ENCODE measurements at regions not wholly inside any gene's neighbourhood (a gene's known extent, or its start where the extent isn't known, plus 50 kb on each side); places are given as distances from the start of the nearest gene placed in this dataset.

DNA sequence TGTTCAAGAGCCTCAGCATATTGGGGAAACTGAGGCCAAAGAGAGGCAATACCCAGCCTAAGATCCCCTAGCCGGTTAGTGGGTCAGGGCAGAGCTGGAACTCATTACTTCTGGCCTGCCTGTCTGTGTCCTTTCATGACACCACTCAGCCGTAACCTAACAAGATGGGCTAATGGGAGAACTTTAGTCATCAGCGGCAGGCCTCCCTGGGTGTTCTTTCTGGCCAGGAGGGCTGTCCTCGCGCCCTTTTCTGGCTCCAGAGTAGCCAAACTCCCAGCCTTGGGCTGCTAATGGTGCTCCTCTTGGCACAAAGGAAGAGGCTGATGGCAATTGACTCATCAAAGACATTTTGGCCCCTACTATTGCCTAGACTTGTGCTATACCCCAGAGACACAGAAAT lies 76.6 kb downstream of the NCR2 start:
- H3K4me3 ChIP-seq (ENCODE audit: low read depth, low read length), result no peak overlapping the region
- TF ChIP-seq, protein P1, sequence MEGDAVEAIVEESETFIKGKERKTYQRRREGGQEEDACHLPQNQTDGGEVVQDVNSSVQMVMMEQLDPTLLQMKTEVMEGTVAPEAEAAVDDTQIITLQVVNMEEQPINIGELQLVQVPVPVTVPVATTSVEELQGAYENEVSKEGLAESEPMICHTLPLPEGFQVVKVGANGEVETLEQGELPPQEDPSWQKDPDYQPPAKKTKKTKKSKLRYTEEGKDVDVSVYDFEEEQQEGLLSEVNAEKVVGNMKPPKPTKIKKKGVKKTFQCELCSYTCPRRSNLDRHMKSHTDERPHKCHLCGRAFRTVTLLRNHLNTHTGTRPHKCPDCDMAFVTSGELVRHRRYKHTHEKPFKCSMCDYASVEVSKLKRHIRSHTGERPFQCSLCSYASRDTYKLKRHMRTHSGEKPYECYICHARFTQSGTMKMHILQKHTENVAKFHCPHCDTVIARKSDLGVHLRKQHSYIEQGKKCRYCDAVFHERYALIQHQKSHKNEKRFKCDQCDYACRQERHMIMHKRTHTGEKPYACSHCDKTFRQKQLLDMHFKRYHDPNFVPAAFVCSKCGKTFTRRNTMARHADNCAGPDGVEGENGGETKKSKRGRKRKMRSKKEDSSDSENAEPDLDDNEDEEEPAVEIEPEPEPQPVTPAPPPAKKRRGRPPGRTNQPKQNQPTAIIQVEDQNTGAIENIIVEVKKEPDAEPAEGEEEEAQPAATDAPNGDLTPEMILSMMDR (conservative IDR thresholded peaks at IDR 0.05; ENCODE audit: low read depth, low read length), result no peak
- no peak for DNase-seq (ENCODE audit: low read depth)

DNA sequence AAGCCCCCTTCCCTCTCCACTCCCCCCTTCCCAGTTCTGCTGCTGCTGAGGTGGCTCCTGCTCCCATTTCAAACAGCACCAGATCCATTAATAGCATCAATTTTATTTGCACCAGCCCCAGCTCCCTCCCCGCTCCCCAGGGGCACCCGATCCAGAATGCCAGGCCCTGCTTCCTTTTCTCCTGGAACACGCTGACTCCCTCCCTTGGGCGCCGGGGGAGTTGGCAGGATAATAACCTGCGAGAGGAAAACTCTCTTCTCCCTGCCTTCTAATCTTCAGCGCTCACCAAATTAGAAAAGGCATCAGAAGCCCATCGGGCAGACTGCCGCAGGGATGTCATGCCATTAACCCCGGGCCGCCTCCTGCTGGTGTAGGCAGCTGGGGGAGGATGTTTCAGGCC lies 77.8 kb downstream of the NCR2 start:
- no peak overlapping the region for H3K4me3 ChIP-seq (ENCODE audit: low read depth, low read length)
- no peak for DNase-seq (ENCODE audit: low read depth)
- TF ChIP-seq, protein P1 (conservative IDR thresholded peaks at IDR 0.05; ENCODE audit: low read depth, low read length), result no peak

DNA sequence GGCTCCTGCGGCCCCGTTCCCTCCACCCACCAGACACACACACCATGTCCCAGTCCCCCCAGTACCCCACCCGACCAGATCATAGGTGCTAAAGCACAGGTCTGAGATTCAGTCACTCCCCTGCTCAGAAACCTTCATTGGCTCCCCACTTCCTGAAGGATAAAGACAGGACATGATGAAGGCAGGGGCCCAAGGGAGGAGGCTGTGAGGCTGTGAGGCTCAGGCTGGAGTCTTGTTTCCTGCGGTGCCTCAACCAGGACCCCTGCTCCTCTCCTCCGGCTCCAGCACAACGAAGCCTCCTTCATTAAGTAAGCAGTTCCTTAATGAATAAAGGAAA lies 81.1 kb downstream of the NCR2 start:
- no peak overlapping the region for H3K4me3 ChIP-seq (ENCODE audit: low read depth, low read length)
- TF ChIP-seq, protein P1 (conservative IDR thresholded peaks at IDR 0.05; ENCODE audit: low read depth, low read length), result no peak
- DNase-seq (ENCODE audit: low read depth), result no peak

DNA sequence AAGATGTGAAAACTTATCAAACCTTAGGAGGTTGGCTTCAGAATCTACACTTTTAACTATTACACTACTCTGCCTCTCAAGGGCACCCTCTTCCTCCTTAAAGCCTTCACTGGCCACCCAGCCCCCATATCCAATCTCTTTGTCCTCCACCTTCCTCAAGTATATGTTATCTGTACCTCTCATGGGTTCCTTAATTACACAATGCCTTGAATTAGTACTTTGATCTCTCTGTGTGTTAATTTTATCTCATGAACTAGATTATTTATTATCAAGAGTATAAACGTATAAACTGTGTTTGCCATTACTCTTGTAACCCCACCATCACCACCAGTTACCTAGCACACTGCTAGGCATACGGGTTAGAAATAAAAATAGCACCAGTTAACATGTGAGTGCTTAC lies 83.3 kb downstream of the NCR2 start:
- TF ChIP-seq, protein P1 (conservative IDR thresholded peaks at IDR 0.05; ENCODE audit: low read depth, low read length), result no peak
- DNase-seq (ENCODE audit: low read depth), result no peak
- H3K4me3 ChIP-seq (ENCODE audit: low read depth, low read length), result no peak overlapping the region

DNA sequence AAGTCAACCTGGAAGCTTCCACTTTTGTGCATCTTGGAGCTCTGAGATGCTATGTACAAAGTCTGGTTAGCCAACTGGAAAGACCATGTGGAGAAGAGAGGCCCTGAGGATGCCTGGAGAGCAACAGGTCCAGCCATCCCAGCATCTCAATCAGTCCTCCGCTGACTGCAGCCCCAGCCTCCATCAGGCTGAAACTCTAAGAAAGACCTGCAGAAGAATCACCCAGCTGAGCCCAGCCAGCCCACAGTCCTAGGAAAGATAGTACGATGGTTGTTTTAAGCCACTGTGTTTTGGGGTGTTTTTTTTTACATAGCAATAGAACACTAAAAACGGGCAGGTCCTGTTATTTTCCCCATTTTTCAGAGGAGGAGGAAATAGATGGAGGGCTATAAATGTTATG lies 84.0 kb downstream of the NCR2 start:
- no peak for DNase-seq (ENCODE audit: low read depth)
- TF ChIP-seq, protein P1 (conservative IDR thresholded peaks at IDR 0.05; ENCODE audit: low read depth, low read length), result no peak

DNA sequence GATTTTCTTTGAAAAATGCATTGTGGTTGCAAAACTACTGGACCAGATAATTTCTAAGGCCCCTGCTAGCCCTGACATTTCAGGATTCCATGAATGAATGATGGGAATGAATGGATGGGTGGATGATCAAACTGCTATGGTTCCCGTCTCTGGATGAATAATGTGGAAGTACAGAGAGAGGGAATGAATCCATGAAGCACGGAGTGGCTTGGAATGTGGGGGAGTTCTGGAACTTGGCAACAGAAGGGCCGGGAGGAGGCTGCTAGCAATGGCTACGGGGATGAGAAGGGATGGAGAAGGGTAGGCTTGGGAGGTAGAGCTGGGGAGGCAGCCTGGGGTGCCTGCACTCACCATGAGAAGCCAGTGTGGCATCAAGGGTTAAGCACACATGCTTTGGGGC lies 84.8 kb downstream of the NCR2 start:
- no peak overlapping the region for H3K4me3 ChIP-seq (ENCODE audit: low read depth, low read length)
- TF ChIP-seq, protein P1 (conservative IDR thresholded peaks at IDR 0.05; ENCODE audit: low read depth, low read length), result no peak
- DNase-seq (ENCODE audit: low read depth), result no peak

More for the DNA sequence above, 84.0 kb downstream of the NCR2 start:
- no peak overlapping the region for H3K4me3 ChIP-seq (ENCODE audit: low read depth, low read length)

DNA sequence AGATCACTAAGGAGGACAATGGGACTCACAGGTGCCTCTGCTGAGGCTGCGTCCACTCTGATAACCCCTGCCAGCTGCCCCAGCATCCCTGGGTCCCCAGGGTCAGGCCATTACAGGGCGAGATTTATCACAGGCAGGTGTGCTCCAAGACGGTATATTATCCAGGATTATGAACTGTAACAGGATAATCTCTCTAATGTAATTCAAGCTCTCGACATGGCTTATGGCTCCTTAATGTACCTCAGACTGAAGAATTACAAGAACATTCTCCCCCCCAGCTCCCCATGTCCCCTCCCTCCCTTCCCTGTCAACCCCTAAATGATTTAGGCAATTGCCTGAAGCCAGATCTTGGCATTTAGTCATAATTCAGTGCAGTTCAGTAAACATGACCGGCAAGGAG lies 86.8 kb downstream of the NCR2 start:
- TF ChIP-seq, protein P1 (conservative IDR thresholded peaks at IDR 0.05; ENCODE audit: low read depth, low read length), result no peak
- DNase-seq (ENCODE audit: low read depth), result no peak

More for the DNA sequence above, 86.8 kb downstream of the NCR2 start:
- no peak overlapping the region for H3K4me3 ChIP-seq (ENCODE audit: low read depth, low read length)
